T-helper 1 cell (primary cell): ENCODE measurements at regions not wholly inside any gene's neighbourhood (a gene's known extent, or its start where the extent isn't known, plus 50 kb on each side); places are given as distances from the start of the nearest gene placed in this dataset.
A peak's percentile ranks its signal among the peaks of the same experiment; 100 is the strongest.
"Not testable (repeated sequence)": the region's sequence is repeated elsewhere in the genome, so short reads cannot be mapped to it uniquely, and the experiment has no call there.

Experiments used
- DNase-seq, 5 donors: peaks; one replicate each; pipeline ENCODE4 v3.0.0-alpha.2; 2012 to 2020

DNA sequence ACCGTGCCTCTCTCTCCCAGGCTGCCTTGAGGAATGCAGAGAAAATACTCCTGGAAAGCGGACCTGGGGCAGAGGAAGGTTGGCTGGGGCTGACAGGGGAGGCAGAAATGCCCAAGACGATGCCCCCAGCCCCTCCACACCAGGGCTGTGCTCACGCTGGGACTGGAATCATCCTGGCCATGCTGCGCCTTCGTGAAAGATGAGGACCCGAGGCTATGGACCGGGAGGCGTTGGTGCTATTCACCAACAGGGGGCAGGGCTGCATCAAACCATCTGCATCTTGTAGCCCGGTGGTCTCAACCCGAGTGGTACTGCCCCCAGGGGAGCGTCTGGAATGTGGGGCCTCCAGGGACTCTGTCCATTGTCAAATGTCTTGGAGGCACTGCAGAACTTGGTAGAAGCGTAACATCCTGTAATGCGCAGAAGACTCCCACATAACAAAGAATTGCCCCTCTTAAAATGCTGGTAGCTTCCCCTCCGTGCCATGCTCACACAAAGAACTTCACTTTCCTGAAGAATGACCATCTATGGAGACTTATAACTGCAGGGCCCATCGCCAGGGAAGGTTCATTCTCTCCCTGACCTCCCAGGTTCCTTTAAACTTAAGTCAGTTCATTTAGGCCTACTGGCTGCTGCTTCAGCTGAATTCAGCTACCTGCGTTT is 251.2 kb downstream of the RRAGC start:
- DNase-seq = no peak

DNA sequence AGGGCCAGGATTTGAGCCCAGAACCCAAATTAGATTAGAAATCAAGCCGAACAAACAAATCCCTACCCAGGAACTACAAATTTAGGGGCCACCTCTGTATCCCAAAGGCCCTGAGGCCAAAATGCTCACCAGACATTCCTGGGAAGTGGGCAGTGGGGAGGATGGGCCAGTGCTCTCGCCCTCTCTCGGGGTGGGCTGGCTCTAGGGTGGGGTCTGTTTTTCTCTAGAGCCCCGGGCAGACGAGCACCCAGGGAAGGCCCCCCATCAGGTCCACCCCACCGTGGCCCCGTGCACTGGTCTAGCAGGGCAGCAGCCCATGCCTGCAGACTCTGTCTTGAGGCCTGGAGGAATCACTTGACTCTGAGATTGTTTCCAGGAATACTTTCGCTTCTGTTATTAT is 252.0 kb downstream of the RRAGC start:
- DNase-seq = no peak

DNA sequence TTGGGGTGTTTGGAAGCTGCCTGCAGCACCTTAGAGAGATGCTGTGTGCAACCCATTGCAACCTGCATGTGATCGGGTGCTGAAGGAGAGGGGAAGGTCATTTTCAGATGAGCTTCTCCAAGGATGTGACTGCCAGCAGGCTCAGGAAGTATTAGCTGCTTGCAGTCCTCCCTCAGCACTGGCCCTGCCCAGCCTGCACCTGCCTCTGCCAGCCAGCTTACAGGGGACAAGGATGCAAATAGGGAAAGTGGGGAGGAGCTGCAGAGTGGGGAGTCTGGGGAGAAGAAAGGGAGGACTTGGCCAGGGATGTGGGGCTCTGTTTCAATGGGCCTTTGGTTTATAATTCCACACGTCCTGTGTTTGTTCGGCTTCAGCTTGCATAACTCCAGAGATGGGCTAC is 254.5 kb downstream of the RRAGC start:
- DNase-seq = no peak

DNA sequence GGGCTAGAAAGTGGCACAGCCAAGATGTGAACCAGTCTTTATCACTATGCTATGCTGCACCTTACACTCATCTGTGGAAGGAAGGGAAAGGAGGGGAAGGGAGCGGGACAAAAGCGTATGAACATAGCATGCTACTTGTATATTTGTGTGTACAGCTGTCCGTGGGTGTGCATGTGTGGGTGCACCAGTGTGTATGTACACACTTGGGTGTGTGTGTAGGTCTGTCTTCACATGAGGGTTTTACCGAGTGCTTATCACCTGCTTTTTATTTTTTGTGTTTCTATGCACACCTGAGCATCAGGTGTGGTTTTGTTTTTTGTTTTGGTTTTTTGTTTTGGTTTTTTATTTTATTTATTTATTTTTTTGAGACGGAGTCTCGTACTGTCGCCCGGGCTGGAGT is 255.7 kb downstream of the RRAGC start:
- no peak for DNase-seq

DNA sequence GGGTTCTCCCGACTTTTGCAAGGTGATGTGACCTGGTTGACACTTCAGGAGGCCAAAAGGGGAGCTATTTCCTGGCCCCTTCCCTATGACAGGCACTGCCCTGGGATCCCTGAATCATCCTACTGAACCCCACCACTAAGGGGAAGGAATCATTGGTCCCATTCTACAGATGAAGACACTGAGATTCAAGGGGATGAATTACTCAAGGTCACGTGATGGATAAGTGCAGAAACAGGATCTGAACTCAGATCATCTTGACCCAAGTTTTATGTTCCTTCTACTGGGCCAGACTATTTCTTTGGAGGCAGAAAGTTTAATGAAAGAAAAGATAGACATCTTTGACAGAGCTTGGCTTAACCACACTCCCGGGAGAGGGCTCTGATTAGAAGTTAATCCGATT is 258.7 kb downstream of the RRAGC start:
- no peak for DNase-seq

DNA sequence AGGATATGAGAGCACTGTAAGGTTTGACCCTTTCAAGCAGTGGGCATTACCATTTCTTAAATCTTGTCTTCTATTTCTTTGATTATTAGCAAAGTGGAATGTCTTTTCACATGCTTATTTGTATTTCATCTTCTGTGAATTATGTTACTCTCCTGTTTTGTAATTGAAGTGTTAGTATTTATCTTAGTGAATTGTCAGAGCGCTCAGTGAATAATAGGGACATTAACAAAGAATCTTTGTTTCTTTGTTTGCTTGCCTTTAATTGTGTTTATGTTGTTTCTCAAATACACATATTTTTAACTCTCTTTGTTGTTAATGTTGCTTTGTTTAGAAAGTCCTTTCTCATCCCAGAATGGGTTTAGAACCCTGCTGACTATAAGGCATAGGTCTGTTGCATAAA is 259.3 kb downstream of the RRAGC start:
- no peak for DNase-seq

DNA sequence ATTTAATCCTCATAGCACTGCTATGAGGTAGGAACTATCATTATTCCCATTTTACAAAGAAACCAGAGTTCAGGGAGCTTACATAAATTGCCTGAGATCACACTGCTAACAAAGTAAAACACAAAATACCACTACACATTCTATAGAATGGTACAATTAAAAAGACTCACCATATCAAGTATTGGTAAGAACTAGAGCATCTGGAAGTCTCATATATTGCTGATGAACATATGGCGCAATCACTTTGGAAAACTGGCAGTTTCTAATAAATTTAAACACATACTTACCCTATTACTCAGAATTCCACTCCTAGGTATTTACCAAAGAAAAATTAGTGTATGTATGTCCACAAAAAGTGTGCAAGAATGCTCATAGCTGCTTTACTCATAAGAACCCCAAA is 261.5 kb downstream of the RRAGC start:
- no peak for DNase-seq

DNA sequence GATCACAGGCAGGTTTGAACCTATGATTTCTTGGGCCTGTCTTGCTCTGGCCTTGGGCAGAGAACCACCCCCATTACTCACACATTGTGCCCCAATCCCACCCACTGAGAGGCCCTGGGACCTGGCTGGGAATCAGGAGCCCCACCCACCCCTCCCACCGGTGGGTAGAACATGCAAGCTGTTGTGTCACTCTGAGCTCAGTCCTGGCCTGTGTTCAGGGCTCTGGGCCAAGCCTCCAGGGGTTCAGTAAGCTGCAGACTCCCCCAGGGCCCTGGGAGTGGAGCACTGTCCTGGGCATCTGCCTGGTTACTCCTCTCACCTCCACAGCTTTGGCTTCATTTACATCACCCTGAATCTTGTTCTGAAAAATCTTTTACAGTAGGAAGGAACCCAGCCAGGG is 270.5 kb downstream of the RRAGC start:
- DNase-seq = no peak

DNA sequence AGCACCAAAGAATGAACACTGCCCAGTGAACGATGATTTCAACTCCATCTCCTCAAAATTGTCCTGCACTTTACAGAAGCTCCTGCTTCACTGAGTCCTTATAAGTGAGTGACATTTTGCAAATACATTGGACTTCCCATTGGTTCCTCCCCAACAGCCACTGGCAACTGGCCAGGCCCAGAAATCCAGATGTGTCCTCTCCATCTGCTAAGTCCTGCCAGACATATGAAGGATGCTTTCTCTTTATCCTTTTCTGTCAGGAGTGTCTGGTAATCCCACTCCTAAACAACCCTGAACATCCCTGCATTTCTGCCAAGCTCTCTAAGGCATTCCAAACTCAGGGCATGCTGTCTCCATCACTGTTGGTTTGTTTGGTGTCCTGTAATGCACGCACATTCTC is 271.8 kb downstream of the RRAGC start:
- DNase-seq = no peak

DNA sequence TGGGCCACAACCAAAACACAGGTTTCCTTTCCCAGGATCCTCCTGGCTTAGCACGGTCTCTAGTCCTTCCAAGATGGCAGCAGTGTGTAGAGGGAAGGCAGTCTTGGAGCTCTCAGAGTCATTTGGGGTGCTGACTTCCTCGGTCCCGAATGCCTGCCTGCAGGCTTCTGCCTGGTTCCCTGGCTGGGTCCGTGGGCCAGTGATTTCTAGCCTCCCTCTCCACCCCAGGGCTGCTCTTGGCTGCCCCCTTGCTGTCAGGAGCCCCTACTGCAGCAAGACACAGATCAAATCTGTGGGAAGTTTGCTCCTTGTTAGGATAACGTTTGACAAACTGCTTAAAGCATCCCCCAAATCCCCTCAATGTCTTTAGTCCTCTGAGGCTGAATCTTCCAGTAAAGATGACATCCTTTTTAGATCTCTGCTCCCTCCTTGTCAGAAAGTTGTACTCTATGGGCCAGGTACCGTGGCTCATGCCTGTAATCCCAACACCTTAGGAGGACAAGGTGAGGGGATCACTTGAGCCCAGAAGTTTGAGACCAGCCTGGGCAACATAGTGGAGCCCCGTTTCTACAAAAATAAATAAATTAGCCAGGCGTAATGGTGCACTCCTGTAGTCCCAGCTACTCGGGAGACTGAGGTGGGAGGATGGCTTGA is 272.5 kb downstream of the RRAGC start:
- DNase-seq = peak in 4 of 5 donors; percentile 19 to 35 (median 31)

DNA sequence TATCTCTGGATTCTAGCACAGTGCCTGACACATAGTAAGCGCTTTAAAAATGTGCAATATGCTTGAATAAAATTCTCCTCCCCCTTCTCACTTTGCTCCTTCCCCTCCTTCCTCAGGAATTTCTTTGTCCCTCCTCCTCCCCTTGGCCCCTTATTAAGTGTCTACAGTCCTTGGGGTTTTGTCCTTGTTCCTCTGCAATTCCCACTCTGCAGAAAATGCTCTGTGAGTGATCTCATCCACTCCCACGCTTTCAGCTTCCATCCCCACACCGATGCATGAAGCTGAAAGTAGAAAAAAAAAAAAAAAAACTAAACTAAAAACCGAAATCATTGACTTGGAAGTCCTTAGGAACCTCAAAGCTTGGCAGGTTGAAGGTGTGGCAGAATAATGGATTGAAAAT is 273.6 kb downstream of the RRAGC start:
- no peak for DNase-seq

DNA sequence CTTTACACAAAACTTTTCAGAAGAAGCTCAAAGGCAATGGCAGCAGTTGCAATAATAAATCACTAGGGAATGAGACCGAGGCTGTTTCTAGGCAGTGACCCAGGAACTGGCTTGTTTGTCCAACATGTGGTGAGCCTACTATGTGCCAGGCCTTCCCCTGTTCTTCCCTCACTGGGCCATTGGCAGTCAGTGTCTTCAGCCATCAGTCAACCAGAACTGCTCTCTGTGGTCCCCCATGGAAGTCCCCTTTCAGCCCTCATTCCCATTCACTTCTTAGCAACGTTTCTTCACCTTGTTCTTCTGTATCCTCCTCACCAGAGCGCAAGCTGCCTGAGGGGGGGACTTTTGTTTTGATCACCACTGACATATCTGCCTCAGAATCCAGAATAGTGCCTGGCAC is 274.1 kb downstream of the RRAGC start:
- no peak for DNase-seq

DNA sequence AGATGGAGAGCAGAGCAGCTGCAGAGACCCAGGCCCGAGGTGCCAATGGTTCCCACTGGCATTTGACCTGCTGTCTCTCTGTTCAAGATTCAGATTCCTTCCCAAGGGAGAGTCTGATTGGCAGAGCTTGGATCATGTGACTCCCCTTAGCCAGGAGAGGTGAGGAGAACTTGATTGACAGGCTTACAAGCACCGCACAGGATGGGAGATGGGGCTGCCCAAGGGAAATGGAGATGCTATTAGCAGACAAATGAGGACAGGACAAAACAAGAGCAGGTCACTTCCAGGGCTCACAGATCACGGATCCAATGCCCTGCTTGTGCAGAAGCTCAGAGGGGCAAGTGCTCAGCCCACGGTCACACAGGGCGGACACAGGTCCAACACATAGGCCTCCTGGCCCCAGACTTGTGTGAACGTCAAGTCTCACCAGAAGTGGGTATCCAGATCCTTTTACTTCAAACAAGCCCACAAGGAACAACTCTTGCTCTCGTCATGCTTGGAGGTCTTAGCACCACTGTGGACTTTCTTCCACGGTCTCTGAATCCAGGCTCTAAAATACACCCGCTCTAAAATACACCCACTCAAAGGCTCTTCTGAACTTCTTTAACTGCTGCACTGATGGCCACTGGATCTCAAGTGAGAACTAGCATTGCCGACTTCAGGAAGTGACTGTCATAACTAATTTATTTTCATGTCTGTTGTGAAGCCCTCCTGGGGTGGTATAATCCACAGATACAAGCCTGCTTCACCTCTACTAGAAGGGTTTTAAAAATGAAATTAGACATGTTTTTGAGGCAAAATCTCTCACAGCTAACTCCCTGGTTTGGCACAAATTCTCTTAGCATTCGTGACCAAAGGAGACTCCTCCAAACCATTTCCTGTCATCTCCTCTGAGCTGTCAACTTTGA is 274.9 kb downstream of the RRAGC start:
- no peak for DNase-seq

DNA sequence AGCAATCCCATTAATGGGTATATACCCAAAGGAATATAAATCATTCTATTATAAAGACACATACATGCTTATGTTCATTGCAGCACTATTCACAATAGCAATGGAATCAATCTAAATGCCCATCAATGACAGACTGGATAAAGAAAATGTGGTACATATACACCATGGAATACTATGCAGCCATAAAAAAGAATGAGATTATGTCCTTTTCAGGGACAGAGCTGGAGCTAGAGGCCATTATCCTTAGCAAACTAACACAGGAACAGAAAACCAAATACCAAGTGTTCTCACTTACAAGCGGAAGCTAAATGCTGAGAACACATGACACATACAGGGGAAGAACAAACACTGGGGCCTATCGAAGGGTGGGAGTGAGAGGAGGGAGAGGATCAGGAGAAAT is 276.3 kb downstream of the RRAGC start:
- not testable (repeated sequence) for DNase-seq

DNA sequence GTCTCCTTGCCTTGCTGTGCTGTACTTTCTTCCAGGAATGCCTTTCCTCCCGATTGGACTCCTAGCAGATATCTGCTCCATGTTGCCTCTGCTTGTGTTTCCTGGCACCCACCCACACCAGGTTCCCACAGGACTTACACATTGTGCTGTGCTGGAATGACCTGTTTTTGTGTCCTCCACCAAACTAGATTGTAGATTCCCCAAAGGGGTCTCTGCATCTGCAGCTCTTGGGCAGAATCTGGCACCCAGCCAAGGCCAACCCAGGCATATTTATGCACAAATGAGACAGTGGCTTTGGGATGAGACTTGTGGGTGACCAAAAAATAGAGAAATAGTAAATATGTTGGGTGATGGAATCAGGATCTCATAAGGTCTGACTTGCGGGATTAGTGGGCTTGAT is 278.2 kb downstream of the RRAGC start:
- DNase-seq = no peak

DNA sequence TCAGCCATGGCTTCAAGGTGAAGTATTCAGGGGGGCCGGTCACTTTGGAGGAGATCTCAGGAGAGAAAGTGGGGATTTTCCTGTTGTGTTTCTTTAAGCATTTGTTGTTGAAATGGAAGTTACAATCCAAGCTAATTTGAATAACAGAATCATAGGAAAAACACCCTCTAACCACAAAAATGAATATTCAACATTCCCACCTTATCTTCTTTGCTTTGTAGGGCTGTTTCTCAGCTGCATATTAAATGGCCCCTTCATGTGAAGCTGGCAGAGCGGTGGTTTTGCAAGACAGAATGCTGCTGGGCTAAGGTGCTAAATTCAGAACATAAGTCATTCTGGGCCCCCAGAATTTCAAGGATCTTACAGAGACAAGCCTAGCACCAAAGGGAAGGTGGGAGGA is 279.0 kb downstream of the RRAGC start:
- DNase-seq = no peak

DNA sequence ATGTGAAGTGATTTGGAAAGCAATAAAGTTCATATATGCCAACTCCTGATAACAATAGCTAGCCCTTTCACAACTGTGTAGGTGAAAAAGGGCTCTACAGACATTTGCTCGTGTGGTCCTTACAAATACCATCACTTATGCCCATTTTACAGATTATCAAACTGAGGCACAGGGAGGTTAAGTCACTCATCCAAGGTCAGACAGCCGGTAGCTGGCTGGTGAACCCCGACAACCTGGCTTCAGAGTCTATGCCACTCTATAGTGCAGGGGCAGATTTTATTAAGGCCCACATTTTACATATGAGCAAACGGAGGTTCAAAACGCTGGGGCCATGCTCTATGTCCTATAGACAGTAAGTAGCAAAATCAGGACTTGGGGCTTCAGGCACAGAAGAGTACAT is 280.5 kb downstream of the RRAGC start:
- no peak for DNase-seq

DNA sequence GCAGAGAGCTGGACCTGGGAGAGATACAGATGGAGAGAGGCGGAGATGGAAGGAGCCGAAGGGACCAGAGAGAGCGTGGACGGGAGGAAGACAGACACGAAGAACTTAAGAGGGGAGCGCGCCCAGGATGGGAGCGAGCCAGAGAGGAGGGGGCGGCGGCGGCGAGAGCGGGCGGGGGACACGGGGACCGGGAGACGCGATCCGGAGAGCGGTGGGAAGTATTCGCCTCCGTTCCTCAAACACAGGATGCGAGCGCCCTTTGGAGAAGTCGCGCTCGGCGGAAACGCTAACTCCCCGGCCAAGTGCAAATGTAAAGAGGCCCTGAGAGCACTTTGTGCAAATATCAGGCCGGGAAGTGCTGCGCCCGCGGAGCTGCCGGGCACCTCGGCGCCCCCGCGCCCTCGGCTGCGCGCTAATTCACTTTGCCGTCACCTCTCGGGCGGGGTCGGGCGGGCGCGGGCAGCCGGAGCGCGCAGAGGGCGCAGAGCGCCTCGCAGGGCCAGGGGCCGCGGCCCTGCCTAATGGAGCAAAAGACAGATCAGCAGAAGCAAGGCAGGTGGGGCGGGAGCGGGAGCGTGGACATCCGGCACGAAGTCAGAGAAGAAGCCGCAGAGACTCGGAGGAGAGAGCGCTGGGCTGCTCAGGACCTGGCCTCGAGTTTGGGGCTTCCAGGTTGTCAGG is 281.2 kb downstream of the RRAGC start:
- no peak for DNase-seq

DNA sequence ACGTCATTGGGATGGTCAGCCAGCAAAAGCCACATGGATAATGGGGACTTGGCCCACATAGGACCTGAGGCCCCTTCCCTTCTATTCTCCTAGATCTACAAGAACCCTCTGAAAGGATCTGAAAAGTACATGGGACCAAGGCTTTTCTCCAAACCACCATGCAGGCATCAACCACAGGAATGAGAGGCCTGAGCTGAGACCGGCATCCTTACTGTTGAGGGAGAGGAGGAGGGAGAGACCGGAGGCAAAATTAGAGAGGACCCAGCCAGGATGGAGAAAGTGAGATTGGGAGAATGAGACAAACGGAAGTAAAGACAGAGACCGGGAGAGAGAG is 281.7 kb downstream of the RRAGC start:
- DNase-seq = no peak

DNA sequence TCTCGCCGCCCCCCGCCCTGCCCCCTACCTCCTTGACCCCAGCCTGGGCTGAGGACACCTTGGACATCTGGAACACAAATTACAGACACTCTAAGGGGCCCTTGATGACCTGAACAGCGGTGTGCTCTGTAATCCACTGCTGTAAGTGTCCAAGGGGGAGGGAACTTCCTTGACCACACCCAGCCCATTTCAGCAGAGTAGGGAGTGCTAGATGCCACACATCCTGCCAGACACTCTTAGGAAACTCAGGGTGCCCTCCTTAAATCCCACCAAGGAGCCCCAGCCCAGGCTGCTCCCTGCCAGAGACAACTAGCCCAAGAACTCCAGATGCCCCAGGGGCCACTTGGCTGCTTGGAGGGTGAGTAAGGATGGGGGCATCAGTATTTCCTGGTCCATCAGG is 282.2 kb downstream of the RRAGC start:
- DNase-seq = no peak

DNA sequence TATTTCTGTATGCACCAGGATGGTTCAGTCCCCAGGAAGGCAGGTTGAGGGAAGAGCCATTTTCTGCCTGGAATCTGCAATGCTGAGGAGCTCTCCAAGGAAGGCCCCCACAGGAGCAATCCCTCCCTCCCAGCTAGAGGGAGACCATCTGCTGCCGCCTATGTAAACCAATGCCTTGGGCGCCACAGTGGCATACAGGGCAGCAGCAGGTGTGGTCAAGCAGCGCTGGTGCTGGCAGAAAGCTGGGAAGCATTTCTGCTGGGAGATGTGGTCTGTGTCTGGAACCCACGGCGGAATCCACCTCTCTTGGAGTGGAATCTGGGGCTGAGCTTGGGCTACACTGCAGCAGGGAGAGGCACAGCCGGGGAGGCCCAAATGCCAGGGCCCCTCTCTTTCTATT is 283.3 kb downstream of the RRAGC start:
- DNase-seq = no peak

DNA sequence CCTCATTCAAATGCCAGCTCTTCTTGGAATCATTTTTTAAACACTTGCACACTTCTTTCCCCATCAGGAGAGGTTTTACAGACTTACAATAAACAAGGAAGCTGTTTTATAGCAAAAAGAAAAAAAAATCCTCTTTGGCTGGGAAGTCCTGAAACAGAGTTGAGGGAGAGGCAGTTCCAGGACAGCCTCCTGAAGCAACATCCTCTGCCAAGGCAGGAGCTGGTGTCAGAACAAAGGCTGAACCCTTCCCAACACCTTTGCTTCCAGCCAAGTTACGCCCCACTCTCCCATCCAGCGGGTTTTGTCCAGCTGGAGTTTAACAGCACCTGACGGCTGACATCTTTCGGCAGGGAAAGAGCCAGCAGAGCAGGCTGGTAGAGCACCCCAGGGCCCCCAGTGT is 287.8 kb downstream of the RRAGC start:
- no peak for DNase-seq

DNA sequence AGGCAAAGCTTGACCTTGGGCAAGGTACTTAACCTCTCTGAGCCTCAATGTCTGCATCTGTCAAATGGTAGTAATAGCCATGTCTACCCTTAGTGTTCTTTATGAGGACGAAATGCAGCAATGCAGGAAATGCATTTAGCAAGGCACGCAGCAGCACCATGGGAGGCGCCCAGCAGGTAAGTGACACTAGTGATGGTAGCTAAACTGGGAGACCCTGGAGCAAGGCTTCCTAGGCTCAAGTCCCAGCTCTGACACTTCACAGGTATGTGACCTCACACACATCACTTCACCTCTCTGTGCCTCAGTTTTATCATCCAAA is 289.0 kb downstream of the RRAGC start:
- DNase-seq = no peak
